AG10803 (cell line): ENCODE measurements at regions not wholly inside any gene's neighbourhood (a gene's known extent, or its start where the extent isn't known, plus 50 kb on each side); places are given as distances from the start of the nearest gene placed in this dataset.
A peak's percentile ranks its signal among the peaks of the same experiment; 100 is the strongest.
"Not testable (repeated sequence)": the region's sequence is repeated elsewhere in the genome, so short reads cannot be mapped to it uniquely, and the experiment has no call there.

Source experiments
- DNase-seq: peaks from one replicate; pipeline ENCODE4 v3.0.0; 2010; ENCODE audit warnings: low read depth
- H3K4me3 ChIP-seq: 2 replicates; pipeline ENCODE4 v1.5.1; 2011; ENCODE audit warnings: mild to moderate bottlenecking, low read length, control low read depth
- TF ChIP-seq, protein P1 (sequence below): conservative IDR thresholded peaks from 2 replicates; pipeline ENCODE4 v1.5.1; 2011; ENCODE audit warnings: mild to moderate bottlenecking, low read length, control low read depth, inconsistent platforms

DNA sequence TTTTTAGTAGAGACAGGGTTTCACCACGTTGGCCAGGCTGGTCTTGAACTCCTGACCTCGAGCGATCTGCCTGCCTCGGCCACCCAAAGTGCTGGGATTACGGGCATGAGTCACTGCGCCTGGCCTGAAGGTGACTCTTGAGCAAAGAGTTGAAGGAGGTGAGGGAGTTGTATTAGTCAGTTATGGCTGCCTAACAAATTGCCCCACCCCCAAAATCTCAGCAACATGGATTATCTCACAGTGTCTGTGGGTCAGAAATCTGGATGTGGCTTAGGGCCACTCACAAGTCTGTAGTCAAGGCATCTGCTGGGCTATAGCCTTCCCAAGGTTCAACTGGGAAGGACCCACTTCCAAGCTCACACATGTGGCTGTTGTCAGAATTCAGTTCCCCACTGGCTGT, 52.8 kb upstream of the ADGRE5 start:
- DNase-seq: no peak
- no peak overlapping the region for H3K4me3 ChIP-seq
- TF ChIP-seq, protein P1, sequence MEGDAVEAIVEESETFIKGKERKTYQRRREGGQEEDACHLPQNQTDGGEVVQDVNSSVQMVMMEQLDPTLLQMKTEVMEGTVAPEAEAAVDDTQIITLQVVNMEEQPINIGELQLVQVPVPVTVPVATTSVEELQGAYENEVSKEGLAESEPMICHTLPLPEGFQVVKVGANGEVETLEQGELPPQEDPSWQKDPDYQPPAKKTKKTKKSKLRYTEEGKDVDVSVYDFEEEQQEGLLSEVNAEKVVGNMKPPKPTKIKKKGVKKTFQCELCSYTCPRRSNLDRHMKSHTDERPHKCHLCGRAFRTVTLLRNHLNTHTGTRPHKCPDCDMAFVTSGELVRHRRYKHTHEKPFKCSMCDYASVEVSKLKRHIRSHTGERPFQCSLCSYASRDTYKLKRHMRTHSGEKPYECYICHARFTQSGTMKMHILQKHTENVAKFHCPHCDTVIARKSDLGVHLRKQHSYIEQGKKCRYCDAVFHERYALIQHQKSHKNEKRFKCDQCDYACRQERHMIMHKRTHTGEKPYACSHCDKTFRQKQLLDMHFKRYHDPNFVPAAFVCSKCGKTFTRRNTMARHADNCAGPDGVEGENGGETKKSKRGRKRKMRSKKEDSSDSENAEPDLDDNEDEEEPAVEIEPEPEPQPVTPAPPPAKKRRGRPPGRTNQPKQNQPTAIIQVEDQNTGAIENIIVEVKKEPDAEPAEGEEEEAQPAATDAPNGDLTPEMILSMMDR: no peak

DNA sequence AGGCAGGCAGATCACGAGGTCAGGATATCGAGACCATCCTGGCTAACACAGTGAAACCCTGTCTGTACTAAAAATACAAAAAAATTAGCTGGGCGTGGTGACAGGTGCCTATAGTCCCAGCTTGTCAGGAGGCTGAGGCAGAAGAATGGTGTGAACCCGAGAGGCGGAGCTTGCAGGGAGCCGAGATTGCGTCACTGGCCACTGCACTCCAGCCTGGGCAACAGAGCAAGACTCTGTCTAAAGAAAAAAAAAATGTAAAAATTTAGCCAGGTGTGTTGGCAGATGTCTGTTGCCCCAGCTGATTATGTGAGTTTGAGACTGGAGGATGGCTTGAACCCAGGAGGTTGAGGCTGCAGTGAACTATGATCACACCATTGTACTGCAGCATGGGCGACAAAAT, 54.2 kb upstream of the ADGRE5 start:
- H3K4me3 ChIP-seq, DNase-seq: not testable (repeated sequence)

DNA sequence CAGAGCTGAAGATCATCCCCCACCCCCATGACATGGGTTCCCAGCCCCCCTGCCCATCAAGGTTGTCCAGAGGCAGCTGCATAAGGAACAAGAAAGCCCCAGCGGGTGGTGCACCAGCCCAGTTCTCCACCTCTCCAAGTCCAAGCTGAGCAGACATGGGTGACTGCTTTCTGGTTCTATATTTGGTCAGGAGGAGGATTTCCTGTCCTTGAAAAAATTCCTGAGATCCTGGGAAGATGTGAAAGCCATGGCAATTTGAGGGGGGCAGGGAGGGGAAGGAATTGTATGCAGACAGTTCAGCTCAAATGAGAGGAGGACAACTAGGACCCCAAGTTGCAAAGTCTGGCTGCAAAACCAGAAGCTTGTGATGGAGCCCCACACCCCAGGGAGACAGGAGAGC, 55.4 kb upstream of the ADGRE5 start:
- no peak overlapping the region for H3K4me3 ChIP-seq
- DNase-seq: no peak
- TF ChIP-seq, protein P1: no peak

DNA sequence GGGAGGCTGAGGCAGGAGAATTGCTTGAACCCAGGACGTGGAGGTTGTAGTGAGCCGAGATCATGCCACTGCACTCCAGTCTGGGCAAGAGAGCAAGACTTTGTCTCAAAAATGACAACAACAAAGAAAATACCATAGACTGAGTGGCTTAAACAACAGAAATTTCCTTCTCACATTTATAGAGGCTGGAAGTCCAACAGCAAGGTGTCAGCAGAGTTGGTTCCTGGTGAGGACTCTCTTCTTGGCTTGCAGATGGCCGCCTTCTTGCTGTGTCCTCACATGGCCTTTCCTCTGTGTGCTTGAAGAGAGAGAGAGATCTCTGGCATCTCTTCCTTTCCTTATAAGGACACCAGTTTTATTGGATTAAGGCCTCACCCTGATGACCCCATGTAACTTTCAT, 56.1 kb upstream of the ADGRE5 start:
- no peak for DNase-seq
- TF ChIP-seq, protein P1: no peak

DNA sequence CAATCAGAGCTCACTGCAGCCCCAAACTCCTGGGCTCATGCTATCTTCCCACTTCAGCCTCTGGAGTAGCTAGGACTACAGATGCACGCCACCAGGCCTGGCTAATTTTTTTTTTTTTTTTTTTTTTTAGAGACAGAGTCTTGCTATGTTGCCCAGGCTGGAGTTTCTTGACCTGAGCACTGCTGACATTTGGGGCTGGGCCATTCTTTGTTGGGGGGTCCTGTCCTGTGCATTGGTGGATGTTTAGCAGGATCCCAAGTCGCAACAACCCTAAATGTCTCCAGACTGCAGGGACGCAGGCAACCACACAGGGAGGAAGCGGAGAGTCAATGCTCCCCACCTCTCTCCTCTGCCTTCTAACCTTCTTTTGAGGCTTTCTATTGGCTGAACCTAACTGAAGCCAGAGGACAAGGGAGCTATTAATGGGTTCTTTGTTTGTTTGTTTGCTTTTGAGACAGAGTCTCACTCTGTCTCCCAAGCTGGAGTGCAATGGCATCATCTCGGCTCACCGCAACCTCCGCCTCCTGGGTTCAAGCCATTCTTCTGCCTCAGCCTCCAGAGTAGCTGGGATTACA, 58.3 kb upstream of the ADGRE5 start:
- no peak overlapping the region for H3K4me3 ChIP-seq

More for the DNA sequence above, 56.1 kb upstream of the ADGRE5 start:
- no peak overlapping the region for H3K4me3 ChIP-seq

DNA sequence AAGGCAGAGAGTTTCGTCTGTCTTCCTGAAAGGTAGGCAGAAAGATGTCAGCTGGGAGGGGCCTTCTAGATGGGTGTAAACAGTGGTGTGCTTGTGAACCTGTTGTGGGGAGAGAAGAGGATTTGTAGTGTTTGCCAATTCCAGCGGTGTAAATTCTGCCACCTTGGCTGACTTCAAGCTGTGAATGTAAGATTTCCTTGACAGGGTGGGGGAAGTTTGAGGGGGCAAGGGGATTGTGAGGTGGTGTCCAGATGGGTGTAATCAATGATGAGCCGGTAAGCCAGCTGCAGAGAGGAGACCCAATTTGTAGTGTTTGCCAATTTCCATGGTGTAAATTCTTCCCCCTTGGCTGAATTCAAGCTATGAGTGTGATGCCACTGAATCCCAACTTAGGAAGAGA, 61.0 kb upstream of the ADGRE5 start:
- no peak for DNase-seq

More for the DNA sequence above, 58.3 kb upstream of the ADGRE5 start:
- TF ChIP-seq, protein P1: no peak
- DNase-seq: no peak

DNA sequence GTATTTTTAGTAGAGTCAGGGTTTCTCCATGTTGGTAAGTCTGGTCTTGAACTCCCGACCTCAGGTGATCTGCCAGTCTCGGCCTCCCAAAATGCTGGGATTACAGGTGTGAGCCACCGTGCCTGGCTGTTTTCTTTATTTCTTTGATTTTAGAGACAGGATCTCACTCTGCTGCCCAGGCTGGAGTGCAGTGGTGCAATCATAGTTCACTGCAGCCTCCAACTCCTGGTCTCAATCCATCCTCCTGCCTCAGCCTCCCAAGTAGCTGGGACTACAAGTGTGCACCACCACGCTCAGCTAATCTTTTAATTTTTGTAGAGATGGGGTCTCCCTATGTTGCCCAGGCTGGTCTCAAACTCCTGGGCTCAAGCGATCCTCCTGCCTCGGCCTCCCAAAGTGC, 61.5 kb upstream of the ADGRE5 start:
- DNase-seq, H3K4me3 ChIP-seq: not testable (repeated sequence)

More for the DNA sequence above, 61.0 kb upstream of the ADGRE5 start:
- TF ChIP-seq, protein P1: no peak
- no peak overlapping the region for H3K4me3 ChIP-seq

DNA sequence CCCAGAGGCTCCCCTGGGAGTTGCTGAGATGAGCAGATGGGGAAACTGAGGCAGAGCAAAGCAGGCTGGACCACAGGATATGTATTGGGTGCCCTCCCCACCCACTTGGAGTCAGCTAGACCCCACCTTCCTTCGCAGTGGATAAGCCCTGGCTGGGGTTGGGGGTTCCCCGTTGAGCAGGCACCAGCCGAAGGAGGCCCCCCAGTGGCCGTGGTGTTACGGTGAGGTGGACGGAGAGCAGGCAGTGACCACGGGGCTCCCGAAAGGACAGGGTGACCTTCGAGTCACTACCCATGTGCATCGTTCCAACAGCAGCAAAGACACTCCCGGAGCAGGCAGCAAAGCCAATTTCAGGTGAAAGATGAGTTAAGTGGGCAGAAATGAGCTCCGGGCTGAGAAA, 62.4 kb upstream of the ADGRE5 start:
- H3K4me3 ChIP-seq: no peak overlapping the region
- no peak for DNase-seq
- TF ChIP-seq, protein P1: peak; percentile 19
